ENCODE measurements at regions not wholly inside any gene's neighbourhood (a gene's known extent, or its start where the extent isn't known, plus 50 kb on each side); places are given as distances from the start of the nearest gene placed in this dataset.
A peak's percentile ranks its signal among the peaks of the same experiment; 100 is the strongest.

DNA sequence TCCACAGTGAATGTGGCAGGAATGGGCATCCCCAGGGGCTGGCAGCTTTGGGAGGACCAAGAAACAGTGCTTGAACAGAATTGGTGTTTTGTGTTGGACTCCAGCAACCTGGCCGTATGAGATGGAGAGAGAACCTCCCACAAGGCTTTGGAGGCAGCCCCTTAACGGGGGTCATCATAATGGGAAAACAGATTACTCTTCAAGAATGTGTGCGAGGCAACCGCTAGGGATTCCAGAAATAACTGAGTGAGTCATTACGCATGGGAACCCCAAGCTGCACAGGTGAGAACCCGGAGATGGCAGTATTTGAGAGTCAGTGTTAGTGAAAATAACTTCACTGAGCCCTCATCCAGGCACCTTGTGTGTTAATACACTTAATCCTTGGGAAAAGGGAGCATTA is 567.8 kb upstream of the TBX3 start:
- Histone ChIP-seq H3K4me3 (no peak overlapping the region), H3K4me1 (no peaks in the 10 kb centered on the region), H3K27me3 (no peaks in the 10 kb centered on the region), H3K9me3 (no peaks in the 10 kb centered on the region), H3K36me3 (no peaks in the 10 kb centered on the region), H3K27ac (no peak overlapping the region)
- WGBS, 2 donors, result 74 to 90% methylated on average over 6 of the region's 6 CpGs
- TF ChIP-seq POLR2AphosphoS5 (IDR thresholded peaks at IDR 0.05) (no peak), EP300 (IDR thresholded peaks at IDR 0.05) (no peak), POLR2A (IDR thresholded peaks at IDR 0.05) (no peak)
- TF ChIP-seq, protein P1, sequence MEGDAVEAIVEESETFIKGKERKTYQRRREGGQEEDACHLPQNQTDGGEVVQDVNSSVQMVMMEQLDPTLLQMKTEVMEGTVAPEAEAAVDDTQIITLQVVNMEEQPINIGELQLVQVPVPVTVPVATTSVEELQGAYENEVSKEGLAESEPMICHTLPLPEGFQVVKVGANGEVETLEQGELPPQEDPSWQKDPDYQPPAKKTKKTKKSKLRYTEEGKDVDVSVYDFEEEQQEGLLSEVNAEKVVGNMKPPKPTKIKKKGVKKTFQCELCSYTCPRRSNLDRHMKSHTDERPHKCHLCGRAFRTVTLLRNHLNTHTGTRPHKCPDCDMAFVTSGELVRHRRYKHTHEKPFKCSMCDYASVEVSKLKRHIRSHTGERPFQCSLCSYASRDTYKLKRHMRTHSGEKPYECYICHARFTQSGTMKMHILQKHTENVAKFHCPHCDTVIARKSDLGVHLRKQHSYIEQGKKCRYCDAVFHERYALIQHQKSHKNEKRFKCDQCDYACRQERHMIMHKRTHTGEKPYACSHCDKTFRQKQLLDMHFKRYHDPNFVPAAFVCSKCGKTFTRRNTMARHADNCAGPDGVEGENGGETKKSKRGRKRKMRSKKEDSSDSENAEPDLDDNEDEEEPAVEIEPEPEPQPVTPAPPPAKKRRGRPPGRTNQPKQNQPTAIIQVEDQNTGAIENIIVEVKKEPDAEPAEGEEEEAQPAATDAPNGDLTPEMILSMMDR (IDR thresholded peaks at IDR 0.05), result no peak
- ATAC-seq (ENCODE audit: low FRiP score in 2 of 2) (no peak), DNase-seq (no peak)

DNA sequence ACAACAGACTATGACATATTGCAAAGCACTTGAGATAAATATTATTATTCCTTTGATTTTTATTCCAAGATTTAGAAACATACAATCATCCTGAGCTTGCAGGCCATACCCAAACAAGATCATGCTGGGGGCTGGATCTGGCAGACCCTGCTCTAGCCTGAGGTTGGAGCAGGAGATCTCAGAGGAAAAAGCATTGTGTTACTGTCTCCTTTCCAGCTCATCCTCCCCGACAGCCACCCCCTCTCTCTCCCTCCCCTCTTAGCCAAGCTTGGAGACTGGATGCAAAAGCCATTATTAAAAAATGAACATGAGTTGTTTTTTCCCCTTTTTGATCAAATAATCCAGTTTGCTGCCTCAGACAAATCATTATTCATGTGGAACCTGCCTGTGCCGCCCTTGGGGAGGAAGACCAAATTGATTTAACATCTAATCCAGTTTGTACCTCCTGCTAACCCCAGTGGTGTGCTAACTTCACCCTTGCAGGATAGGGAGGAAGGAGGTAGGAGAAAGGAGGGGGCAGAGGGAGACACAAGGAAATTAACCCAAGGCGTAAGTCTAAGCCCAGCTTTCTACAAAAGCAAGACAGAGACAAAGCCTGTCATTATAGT is 565.8 kb upstream of the TBX3 start:
- Histone ChIP-seq H3K9me3 (no peaks in the 10 kb centered on the region), H3K4me3 (no peak overlapping the region), H3K36me3 (no peaks in the 10 kb centered on the region), H3K4me1 (no peaks in the 10 kb centered on the region), H3K27me3 (no peaks in the 10 kb centered on the region), H3K27ac (no peak overlapping the region)
- WGBS, 2 donors, result 72 to 77% methylated on average over 3 of the region's 3 CpGs
- no peak for TF ChIP-seq POLR2AphosphoS5 (IDR thresholded peaks at IDR 0.05)
- ATAC-seq (ENCODE audit: low FRiP score in 2 of 2) (no peak), DNase-seq (no peak)

DNA sequence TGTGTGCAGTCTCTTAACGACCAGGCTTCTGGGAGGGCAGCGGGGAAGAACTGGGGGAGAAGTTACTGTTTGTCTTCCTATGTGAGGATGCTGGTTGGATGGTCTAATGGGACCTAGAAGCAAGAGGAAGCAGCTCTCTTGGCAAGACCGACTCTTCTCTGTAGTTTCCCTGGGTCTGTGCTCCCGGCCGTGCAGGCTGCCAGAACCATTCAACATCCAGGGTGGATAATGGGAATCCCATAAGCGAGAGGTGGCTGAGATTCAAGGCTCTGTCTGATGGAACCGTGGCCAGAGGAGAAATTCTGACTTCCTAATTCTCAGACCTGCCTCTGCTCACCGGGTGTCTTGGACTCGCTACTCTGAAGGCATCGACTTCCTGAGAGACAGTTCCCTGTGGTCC is 561.0 kb upstream of the TBX3 start:
- ATAC-seq (ENCODE audit: low FRiP score in 2 of 2) (no peak), DNase-seq (no peak)
- no peak for TF ChIP-seq POLR2A (IDR thresholded peaks at IDR 0.05)
- no peak for TF ChIP-seq POLR2AphosphoS5 (IDR thresholded peaks at IDR 0.05)
- no peak for TF ChIP-seq EP300 (IDR thresholded peaks at IDR 0.05)
- TF ChIP-seq, protein P1 (IDR thresholded peaks at IDR 0.05), result no peak
- 84 to 86% methylated on average over 6 to 10 of the region's 10 CpGs for WGBS, 2 donors
- Histone ChIP-seq H3K27ac (no peak overlapping the region), H3K9me3 (no peaks in the 10 kb centered on the region), H3K36me3 (no peaks in the 10 kb centered on the region), H3K4me3 (no peak overlapping the region), H3K27me3 (no peaks in the 10 kb centered on the region), H3K4me1 (no peaks in the 10 kb centered on the region)

DNA sequence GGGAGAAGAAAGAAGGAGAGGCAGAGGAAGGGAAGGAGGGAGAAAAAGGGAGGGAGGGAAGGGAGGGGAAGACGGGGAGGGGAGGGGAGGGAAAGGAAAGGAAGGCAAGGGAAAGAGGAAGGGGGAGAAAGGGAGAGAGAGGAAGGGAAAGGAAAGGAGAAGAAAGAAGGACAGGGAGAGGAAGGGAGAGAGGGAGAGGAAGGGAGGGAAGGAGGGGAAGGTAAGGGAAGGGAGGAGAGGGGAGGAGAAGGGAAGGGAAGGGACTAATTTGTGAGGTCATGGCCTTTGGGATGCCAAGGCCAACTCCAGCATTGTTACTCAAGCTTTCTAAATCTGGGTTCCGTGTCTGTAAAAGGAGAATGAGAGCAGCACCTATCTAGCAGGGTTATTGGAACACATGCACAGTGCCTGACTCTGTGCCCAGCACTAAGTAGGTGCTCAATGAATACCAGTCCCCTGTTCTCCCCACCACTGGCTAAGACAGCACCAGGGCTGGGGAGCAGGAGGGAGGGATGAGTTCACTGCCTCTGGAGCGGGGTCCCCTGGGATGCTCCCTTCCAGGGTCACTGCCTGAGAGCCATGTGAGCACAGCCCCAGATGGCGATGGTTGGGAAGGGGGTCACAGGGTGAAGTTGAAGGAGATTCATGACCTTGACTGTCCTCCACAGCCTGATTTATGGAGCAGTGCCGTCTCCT is 560.1 kb upstream of the TBX3 start:
- ATAC-seq (ENCODE audit: low FRiP score in 2 of 2) (peak in 1 of 2 donors; percentile 58), DNase-seq (no peak)
- Histone ChIP-seq H3K9me3 (no peaks in the 10 kb centered on the region), H3K4me1 (no peaks in the 10 kb centered on the region), H3K36me3 (no peaks in the 10 kb centered on the region), H3K27ac (no peak overlapping the region), H3K27me3 (no peaks in the 10 kb centered on the region), H3K4me3 (no peak overlapping the region)
- 90 to 91% methylated on average over 5 of the region's 5 CpGs for WGBS, 2 donors
- TF ChIP-seq, protein P1 (IDR thresholded peaks at IDR 0.05), result no peak
- TF ChIP-seq EP300 (IDR thresholded peaks at IDR 0.05), result no peak

DNA sequence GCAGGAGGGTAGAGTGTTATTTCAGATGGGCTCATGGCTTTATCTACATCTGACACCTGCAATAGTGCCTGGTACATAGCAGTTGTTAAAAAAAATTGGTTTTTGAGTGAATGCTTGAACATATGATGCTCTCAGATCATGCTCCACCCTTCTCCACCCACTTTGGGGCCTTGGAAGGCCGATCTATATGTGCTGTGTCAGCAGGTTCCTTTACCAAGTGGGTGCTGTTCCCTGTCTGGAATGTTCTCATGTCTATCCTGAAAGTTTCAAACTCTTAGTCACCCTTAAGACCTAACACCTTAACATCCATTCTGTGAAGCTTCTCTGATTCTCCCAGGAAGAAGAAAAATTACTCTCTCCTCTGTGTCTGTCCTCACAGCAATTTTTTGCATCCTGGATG is 556.3 kb upstream of the TBX3 start:
- DNase-seq (no peak), ATAC-seq (ENCODE audit: low FRiP score in 2 of 2) (no peak)
- WGBS, 2 donors, result 46 to 71% methylated on average over 1 of the region's 1 CpG
- Histone ChIP-seq H3K4me1 (no peaks in the 10 kb centered on the region), H3K36me3 (no peaks in the 10 kb centered on the region), H3K9me3 (no peaks in the 10 kb centered on the region), H3K4me3 (no peak overlapping the region), H3K27ac (no peak overlapping the region), H3K27me3 (no peaks in the 10 kb centered on the region)
- TF ChIP-seq POLR2AphosphoS5 (IDR thresholded peaks at IDR 0.05) (no peak), POLR2A (IDR thresholded peaks at IDR 0.05) (no peak)

DNA sequence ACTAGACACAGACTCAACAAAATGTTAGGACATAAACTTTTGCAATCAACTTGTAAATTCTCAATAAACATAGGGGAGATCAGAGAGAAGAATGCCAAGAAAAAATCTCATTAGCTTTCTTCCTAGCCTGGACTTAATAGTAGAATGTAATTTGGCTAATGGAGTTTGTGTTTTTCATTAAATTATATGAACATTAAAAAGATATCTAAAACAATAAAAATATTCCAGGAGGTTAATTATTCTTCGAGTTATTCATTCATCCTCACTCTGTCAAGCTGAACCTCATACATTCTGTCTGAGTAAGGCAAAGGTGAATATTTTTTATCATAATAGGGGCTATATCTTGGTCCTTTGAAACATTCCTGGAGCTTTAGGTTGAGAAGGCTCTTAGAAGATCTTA is 551.9 kb upstream of the TBX3 start:
- 43 to 51% methylated on average over 1 of the region's 1 CpG for WGBS, 2 donors
- no peak for DNase-seq
- TF ChIP-seq POLR2A (IDR thresholded peaks at IDR 0.05), result no peak
- no peak for TF ChIP-seq EP300 (IDR thresholded peaks at IDR 0.05)
- no peak for TF ChIP-seq POLR2AphosphoS5 (IDR thresholded peaks at IDR 0.05)
- TF ChIP-seq, protein P1 (IDR thresholded peaks at IDR 0.05), result no peak
- no peak overlapping the region for H3K27ac ChIP-seq
- no peaks in the 10 kb centered on the region for H3K36me3 ChIP-seq
- H3K4me3 ChIP-seq, result no peak overlapping the region
- no peak for ATAC-seq (ENCODE audit: low FRiP score in 2 of 2)
- H3K4me1 ChIP-seq, result no peaks in the 10 kb centered on the region
- H3K9me3 ChIP-seq, result no peaks in the 10 kb centered on the region
- H3K27me3 ChIP-seq, result no peaks in the 10 kb centered on the region

All from upper lobe of left lung (tissue), 6 donors.